Loucy (cell line): ENCODE measurements at regions not wholly inside any gene's neighbourhood (a gene's known extent, or its start where the extent isn't known, plus 50 kb on each side); places are given as distances from the start of the nearest gene placed in this dataset.

ENCODE experiments used
- H2AFZ ChIP-seq: fragments of 200-600 bp; sonication (generic); 2 replicates; pipeline ENCODE4 v1.6.0; 2016; ENCODE audit warnings: antibody characterized with exemption, mild to moderate bottlenecking, low read length, moderate library complexity
- H3F3A ChIP-seq: fragments of 200-600 bp; 2 replicates; pipeline ENCODE4 v1.6.0; 2016; ENCODE audit warnings: antibody characterized with exemption, low read depth, mild to moderate bottlenecking
- H3K27me3 ChIP-seq: fragments of 200-600 bp; sonication (generic); 2 replicates; pipeline ENCODE4 v1.6.1; 2014; ENCODE audit warnings: low read length, mild to moderate bottlenecking; ENCODE audit not compliant: insufficient read depth, poor library complexity, severe bottlenecking
- H3K36me3 ChIP-seq: fragments of 200-600 bp; sonication (generic); 2 replicates; pipeline ENCODE4 v1.6.1; 2016; ENCODE audit warnings: low read length; ENCODE audit not compliant: insufficient read depth
- H3K4me1 ChIP-seq: fragments of 200-600 bp; sonication (generic); 2 replicates; pipeline ENCODE4 v1.5.1; 2014; ENCODE audit warnings: low read length, mild to moderate bottlenecking; ENCODE audit not compliant: insufficient read depth, poor library complexity, severe bottlenecking
- H3K4me2 ChIP-seq: fragments of 200-600 bp; sonication (generic); 2 replicates; pipeline ENCODE4 v1.6.0; 2014; ENCODE audit warnings: antibody characterized with exemption, low read length, low read depth, mild to moderate bottlenecking; ENCODE audit not compliant: poor library complexity, severe bottlenecking
- H3K4me3 ChIP-seq: fragments of 200-600 bp; sonication (generic); 2 replicates; pipeline ENCODE4 v1.5.1; 2014; ENCODE audit warnings: low read length, mild to moderate bottlenecking, mixed read lengths; ENCODE audit not compliant: poor library complexity, severe bottlenecking
- H3K79me2 ChIP-seq: fragments of 200-600 bp; sonication (generic); 2 replicates; pipeline ENCODE4 v1.6.1; 2014; ENCODE audit warnings: low read length; ENCODE audit not compliant: insufficient read depth
- H3K9ac ChIP-seq: fragments of 200-600 bp; sonication (generic); 2 replicates; pipeline ENCODE4 v1.6.0; 2014; ENCODE audit warnings: mild to moderate bottlenecking, low read depth, low read length, moderate library complexity; ENCODE audit not compliant: poor library complexity, severe bottlenecking
- H3K9me2 ChIP-seq: fragments of 200-600 bp; sonication (generic); replicated peaks from 2 replicates; pipeline ENCODE4 v1.6.1; 2016; ENCODE audit warnings: low read depth, low read length, mixed read lengths
- H3K9me3 ChIP-seq: fragments of 200-600 bp; sonication (generic); 2 replicates; pipeline ENCODE4 v1.6.1; 2014; ENCODE audit warnings: mild to moderate bottlenecking, antibody characterized with exemption, low read length, low read depth; ENCODE audit not compliant: insufficient read depth
- H4K20me1 ChIP-seq: fragments of 200-600 bp; sonication (generic); 2 replicates; pipeline ENCODE4 v1.6.0; 2014; ENCODE audit warnings: antibody characterized with exemption, low read length, mild to moderate bottlenecking; ENCODE audit not compliant: insufficient read depth, poor library complexity, severe bottlenecking
- EZH2phosphoT487 ChIP-seq: fragments of 200-600 bp; IDR thresholded peaks from 2 replicates; pipeline ENCODE4 v1.6.1; 2018; ENCODE audit warnings: antibody characterized with exemption, mild to moderate bottlenecking, moderate library complexity, borderline replicate concordance
- TF ChIP-seq, protein P1 (sequence below): fragments of 200-600 bp; sonication (generic); conservative IDR thresholded peaks from 2 replicates; pipeline ENCODE4 v1.5.1; 2014; ENCODE audit warnings: mild to moderate bottlenecking, antibody characterized with exemption, low read length

DNA sequence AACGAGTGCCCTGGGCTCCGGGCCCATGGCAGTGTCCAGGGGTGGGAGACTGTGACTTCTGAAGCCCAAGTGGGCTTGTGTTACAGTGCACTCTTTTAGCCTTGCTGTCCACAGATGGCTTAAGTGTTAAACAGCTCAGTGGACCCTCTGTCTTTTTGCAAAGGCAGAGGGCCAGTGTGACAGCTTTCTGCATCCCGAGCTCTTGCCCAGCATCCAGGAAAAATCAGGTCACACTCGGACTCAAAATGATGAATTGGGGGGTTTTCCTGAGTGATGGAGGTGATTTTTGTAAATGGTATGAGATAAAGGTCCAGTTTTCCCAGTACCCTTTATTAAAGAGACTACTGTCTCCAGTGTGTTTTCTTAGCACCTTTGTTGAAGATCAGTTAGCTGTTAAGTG, 321.3 kb upstream of the GRAMD2B start:
- H3K9me2 ChIP-seq = no peaks in the 10 kb centered on the region
- TF ChIP-seq EZH2phosphoT487 = no peak
- TF ChIP-seq, protein P1, sequence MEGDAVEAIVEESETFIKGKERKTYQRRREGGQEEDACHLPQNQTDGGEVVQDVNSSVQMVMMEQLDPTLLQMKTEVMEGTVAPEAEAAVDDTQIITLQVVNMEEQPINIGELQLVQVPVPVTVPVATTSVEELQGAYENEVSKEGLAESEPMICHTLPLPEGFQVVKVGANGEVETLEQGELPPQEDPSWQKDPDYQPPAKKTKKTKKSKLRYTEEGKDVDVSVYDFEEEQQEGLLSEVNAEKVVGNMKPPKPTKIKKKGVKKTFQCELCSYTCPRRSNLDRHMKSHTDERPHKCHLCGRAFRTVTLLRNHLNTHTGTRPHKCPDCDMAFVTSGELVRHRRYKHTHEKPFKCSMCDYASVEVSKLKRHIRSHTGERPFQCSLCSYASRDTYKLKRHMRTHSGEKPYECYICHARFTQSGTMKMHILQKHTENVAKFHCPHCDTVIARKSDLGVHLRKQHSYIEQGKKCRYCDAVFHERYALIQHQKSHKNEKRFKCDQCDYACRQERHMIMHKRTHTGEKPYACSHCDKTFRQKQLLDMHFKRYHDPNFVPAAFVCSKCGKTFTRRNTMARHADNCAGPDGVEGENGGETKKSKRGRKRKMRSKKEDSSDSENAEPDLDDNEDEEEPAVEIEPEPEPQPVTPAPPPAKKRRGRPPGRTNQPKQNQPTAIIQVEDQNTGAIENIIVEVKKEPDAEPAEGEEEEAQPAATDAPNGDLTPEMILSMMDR = no peak

DNA sequence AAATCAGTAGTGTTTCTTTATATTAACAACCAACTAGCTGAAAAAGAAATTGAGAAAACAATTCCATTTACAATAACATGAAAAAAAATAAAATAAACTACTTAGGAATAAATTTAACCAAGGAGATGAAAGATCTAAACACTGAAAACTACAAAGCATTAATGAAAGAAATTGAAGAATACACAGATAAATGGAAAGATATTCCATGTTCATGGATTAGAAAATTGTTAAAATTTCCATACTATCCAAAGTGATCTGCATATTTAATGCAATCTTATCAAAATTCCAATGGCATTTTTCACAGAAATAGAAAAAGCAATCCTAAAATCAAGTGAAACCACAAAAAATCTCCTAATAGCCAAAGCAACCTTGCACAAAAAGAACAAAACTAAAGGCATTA, 320.2 kb upstream of the GRAMD2B start:
- Histone ChIP-seq H3K4me2 (no peak overlapping the region), H3K27me3 (no peaks in the 10 kb centered on the region), H4K20me1 (no peaks in the 10 kb centered on the region), H3K9me3 (no peaks in the 10 kb centered on the region), H2AFZ (no peak overlapping the region), H3K36me3 (no peaks in the 10 kb centered on the region), H3F3A (no peaks in the 10 kb centered on the region), H3K4me1 (peaks cover 9% of the 10 kb centered on the region), H3K4me3 (no peak overlapping the region), H3K9ac (no peak overlapping the region), H3K9me2 (no peaks in the 10 kb centered on the region), H3K79me2 (no peaks in the 10 kb centered on the region)
- TF ChIP-seq, protein P1 = no peak

More for the DNA sequence above, 321.3 kb upstream of the GRAMD2B start:
- Histone ChIP-seq H3K27me3 (no peaks in the 10 kb centered on the region), H3K9me3 (no peaks in the 10 kb centered on the region), H3K4me3 (no peak overlapping the region), H4K20me1 (no peaks in the 10 kb centered on the region), H3K4me2 (no peak overlapping the region), H3K79me2 (no peaks in the 10 kb centered on the region), H3K9ac (no peak overlapping the region), H3K36me3 (no peaks in the 10 kb centered on the region), H2AFZ (no peak overlapping the region), H3K4me1 (peaks cover 9% of the 10 kb centered on the region), H3F3A (no peaks in the 10 kb centered on the region)

DNA sequence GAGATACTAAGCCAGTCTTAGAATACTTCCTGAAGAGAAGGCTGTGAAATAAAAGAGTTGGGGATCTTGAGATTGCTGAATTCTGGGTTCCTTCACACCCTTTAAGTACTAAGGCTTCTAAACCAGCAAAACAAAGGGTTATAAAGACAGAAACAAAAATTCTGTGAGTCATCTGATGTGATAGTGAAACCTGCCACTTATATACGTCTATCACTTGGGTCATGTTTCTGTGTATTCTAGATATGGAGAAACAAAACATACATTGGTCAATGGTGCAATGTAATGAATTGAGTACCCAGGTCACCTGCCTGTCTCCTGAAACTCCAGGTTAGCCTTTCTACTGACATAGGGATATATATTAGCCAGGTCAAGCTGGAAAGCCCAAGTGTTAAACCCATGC, 319.3 kb upstream of the GRAMD2B start:
- Histone ChIP-seq H3K4me3 (no peak overlapping the region), H3K79me2 (no peaks in the 10 kb centered on the region), H3K4me2 (no peak overlapping the region), H3K9me2 (no peaks in the 10 kb centered on the region), H3K27me3 (no peaks in the 10 kb centered on the region), H3K4me1 (peaks cover 9% of the 10 kb centered on the region), H3K9ac (no peak overlapping the region), H3K9me3 (no peaks in the 10 kb centered on the region), H3K36me3 (no peaks in the 10 kb centered on the region), H4K20me1 (no peaks in the 10 kb centered on the region), H3F3A (no peaks in the 10 kb centered on the region), H2AFZ (no peak overlapping the region)
- no peak for TF ChIP-seq EZH2phosphoT487
- TF ChIP-seq, protein P1 = no peak
